Umbilical cord (tissue), 1 donor: ENCODE measurements at regions not wholly inside any gene's neighbourhood (a gene's known extent, or its start where the extent isn't known, plus 50 kb on each side); places are given as distances from the start of the nearest gene placed in this dataset.
A peak's percentile ranks its signal among the peaks of the same experiment; 100 is the strongest.

ENCODE experiments used
- DNase-seq: peaks from one replicate; pipeline ENCODE4 v3.0.0-alpha.2; 2015; ENCODE audit warnings: low spot score

- no peak for DNase-seq
These were observed 150.2 kb upstream of the POU2AF2 start for GRCh38 chr11:111095327-111095726.

GRCh38 chr11:111093061-111093460 is 152.5 kb upstream of the POU2AF2 start:
- DNase-seq, result no peak

GRCh38 chr11:111091321-111091938 is 154.1 kb upstream of the POU2AF2 start:
- peak; percentile 46 for DNase-seq

GRCh38 chr11:111089759-111090158 is 155.8 kb upstream of the POU2AF2 start:
- DNase-seq, result no peak

GRCh38 chr11:111088847-111089355 is 156.6 kb upstream of the POU2AF2 start:
- no peak for DNase-seq

- DNase-seq, result no peak
These were observed 159.5 kb upstream of the POU2AF2 start for GRCh38 chr11:111086058-111086457.

GRCh38 chr11:111082664-111083063 is 162.9 kb upstream of the POU2AF2 start:
- no peak for DNase-seq

- DNase-seq, result peak; percentile 90
These were observed 164.5 kb upstream of the POU2AF2 start for GRCh38 chr11:111081021-111081511.

GRCh38 chr11:111077530-111078322 is 167.8 kb upstream of the POU2AF2 start:
- peak; percentile 47 for DNase-seq

GRCh38 chr11:111069066-111069465 is 176.5 kb upstream of the POU2AF2 start:
- no peak for DNase-seq

- DNase-seq, result no peak
These were observed 177.5 kb upstream of the POU2AF2 start for GRCh38 chr11:111067994-111068393.

- DNase-seq, result no peak
These were observed 178.7 kb upstream of the POU2AF2 start for GRCh38 chr11:111066846-111067245.

- no peak for DNase-seq
These were observed 181.6 kb upstream of the POU2AF2 start for GRCh38 chr11:111063726-111064517.

- no peak for DNase-seq
These were observed 183.1 kb upstream of the POU2AF2 start for GRCh38 chr11:111062420-111062819.

GRCh38 chr11:111059726-111060125 is 185.8 kb upstream of the POU2AF2 start:
- no peak for DNase-seq

GRCh38 chr11:111049131-111049530 is 196.4 kb upstream of the POU2AF2 start:
- no peak for DNase-seq

GRCh38 chr11:111047374-111047773 is 198.2 kb upstream of the POU2AF2 start:
- DNase-seq, result no peak

GRCh38 chr11:111046291-111046690 is 199.2 kb upstream of the POU2AF2 start:
- no peak for DNase-seq

- no peak for DNase-seq
These were observed 199.7 kb upstream of the POU2AF2 start for GRCh38 chr11:111045874-111046273.

- DNase-seq, result peak; percentile 7
These were observed 200.1 kb upstream of the POU2AF2 start for GRCh38 chr11:111045407-111045803.

- DNase-seq, result no peak
These were observed 200.6 kb upstream of the POU2AF2 start for GRCh38 chr11:111044751-111045406.
